HUES6 (cell line): ENCODE measurements at regions not wholly inside any gene's neighbourhood (a gene's known extent, or its start where the extent isn't known, plus 50 kb on each side); places are given as distances from the start of the nearest gene placed in this dataset.
A peak's percentile ranks its signal among the peaks of the same experiment; 100 is the strongest.

Source experiments
- H3K27ac ChIP-seq: 2 replicates; pipeline ENCODE4 v1.7.0; 2013; ENCODE audit warnings: low read depth, mild to moderate bottlenecking, low read length, inconsistent platforms
- H3K27me3 ChIP-seq: 2 replicates; pipeline ENCODE4 v1.6.1; 2013; ENCODE audit warnings: low read length; ENCODE audit not compliant: control insufficient read depth, insufficient read depth
- H3K36me3 ChIP-seq: 2 replicates; pipeline ENCODE4 v1.6.1; 2013; ENCODE audit warnings: low read length; ENCODE audit not compliant: control insufficient read depth, insufficient read depth
- H3K4me1 ChIP-seq: 2 replicates; pipeline ENCODE4 v1.6.1; 2013; ENCODE audit warnings: low read length; ENCODE audit not compliant: control insufficient read depth, insufficient read depth
- H3K4me3 ChIP-seq: 2 replicates; pipeline ENCODE4 v1.5.1; 2013; ENCODE audit warnings: low read depth, low read length
- H3K9ac ChIP-seq: one replicate; pipeline ENCODE4 v1.6.1; 2013; ENCODE audit warnings: mild to moderate bottlenecking, low read length
- H3K9me3 ChIP-seq: 2 replicates; pipeline ENCODE4 v1.6.1; 2013; ENCODE audit warnings: low read depth, low read length; ENCODE audit not compliant: control insufficient read depth, insufficient read depth

DNA sequence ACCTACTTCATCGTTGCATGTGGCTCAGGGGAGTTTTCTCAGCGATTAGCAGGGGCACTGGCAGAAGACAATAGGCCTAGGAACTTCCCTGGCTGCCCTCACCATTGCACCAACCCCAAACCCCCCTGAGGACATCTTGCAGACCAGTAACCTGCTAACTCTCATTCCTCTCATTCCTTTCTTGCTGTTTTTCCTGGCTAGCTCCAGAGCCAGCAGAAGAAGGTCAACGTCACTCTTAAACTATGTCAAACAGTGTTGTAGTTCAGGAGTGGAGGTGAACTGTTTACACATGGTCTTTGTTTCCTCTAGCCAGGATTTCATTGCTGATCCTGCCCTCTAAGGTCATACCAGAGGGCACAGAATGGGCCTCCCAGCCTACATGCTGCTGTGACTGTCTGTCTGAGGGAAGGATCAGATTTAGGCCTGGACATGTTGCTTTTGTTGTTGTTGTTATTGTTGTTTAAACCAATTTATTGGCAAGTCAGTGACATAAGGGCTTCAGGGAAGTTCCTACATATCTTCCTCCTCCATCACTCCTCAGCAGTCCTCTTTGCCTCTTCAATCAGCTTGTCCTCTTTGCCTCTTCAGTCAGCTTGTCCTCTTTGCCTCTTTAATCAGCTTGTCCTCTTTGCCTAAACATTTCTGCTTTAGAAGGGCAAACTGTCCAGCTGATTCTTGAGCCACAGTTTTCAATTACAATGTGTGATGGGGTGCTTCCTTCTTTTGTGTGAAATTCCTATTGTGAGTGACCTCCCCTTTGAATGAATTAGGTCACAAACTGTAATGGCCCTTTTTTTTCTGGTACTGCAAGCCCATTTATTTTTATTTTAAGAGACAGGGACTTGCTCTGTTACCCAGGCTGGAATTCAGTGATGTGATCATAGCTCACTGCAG lies 471.9 kb upstream of the TNP1 start:
- peaks cover 26% of the 10 kb centered on the region for H3K4me1 ChIP-seq
- peak overlapping the region; percentile 11 for H3K9ac ChIP-seq
- no peak overlapping the region for H3K27ac ChIP-seq
- no peaks in the 10 kb centered on the region for H3K36me3 ChIP-seq
- no peak overlapping the region for H3K4me3 ChIP-seq
- no peaks in the 10 kb centered on the region for H3K9me3 ChIP-seq
- no peaks in the 10 kb centered on the region for H3K27me3 ChIP-seq

DNA sequence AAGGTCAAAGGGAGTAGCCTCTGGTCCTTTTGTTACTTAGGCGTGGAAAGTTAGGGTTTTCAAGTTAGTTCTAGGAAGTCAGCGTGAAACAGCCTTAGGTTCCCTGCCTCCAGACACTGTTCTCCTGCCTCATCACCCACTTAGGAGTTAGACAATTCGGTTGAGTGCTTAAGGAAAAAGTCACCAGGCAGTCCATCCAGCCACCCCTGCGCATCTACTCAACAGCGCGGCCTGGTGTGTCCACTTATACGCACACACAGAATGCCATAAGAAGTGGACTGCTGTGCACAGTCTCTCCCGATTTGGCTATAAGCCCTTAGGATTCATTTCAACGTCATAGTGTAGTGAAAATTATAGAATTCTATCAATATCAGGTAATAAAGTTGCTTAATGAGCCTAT lies 470.8 kb upstream of the TNP1 start:
- Histone ChIP-seq H3K4me1 (peaks cover 29% of the 10 kb centered on the region), H3K4me3 (no peak overlapping the region), H3K27me3 (no peaks in the 10 kb centered on the region)

DNA sequence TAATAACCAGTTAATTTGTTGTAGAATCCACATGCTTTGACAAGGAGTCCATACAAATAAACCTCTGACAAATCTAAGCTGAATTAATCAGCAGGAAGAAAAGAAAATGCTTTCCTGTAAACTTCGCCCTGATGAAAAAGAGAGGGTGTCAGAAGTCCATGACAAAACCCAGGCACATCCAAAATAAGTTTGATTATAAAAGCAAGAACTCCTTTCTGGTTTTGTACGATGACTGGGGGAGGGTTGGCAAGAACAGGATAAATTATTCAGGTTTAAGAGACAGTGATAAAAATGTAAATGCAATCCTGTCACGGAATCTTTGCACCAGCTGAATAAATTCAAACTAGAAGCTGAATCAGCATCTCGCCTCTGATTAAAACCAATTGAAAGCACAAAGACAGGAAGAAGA lies 469.2 kb upstream of the TNP1 start:
- H3K9ac ChIP-seq, result no peak overlapping the region
- no peak overlapping the region for H3K27ac ChIP-seq
- H3K4me1 ChIP-seq, result peaks cover 19% of the 10 kb centered on the region
- H3K36me3 ChIP-seq, result no peaks in the 10 kb centered on the region
- no peaks in the 10 kb centered on the region for H3K27me3 ChIP-seq
- no peaks in the 10 kb centered on the region; the same call in 1 of the 2 replicates for H3K9me3 ChIP-seq
- no peak overlapping the region for H3K4me3 ChIP-seq

More for the DNA sequence above, 470.8 kb upstream of the TNP1 start:
- Histone ChIP-seq H3K27ac (no peak overlapping the region), H3K9me3 (no peaks in the 10 kb centered on the region), H3K9ac (no peak overlapping the region), H3K36me3 (no peaks in the 10 kb centered on the region)

DNA sequence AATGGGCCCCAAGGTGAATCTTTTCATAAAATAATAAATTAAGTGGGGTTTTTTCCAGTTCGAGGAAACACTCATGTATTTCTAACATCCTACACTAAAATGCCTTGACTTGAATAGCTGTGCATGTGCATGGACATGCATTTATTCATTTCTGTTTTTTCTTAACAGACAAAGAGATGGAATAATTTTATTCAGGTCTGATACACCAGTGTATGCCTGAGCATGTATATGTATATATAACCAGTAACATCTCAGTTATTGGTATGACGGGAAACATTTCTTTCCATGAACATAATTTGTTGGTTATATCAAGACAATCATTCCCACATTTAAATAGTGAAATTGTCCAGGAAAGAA lies 468.7 kb upstream of the TNP1 start:
- Histone ChIP-seq H3K4me1 (peaks cover 19% of the 10 kb centered on the region), H3K4me3 (no peak overlapping the region), H3K9ac (no peak overlapping the region), H3K9me3 (no peaks in the 10 kb centered on the region; the same call in 1 of the 2 replicates), H3K27ac (no peak overlapping the region), H3K27me3 (no peaks in the 10 kb centered on the region), H3K36me3 (no peaks in the 10 kb centered on the region)

DNA sequence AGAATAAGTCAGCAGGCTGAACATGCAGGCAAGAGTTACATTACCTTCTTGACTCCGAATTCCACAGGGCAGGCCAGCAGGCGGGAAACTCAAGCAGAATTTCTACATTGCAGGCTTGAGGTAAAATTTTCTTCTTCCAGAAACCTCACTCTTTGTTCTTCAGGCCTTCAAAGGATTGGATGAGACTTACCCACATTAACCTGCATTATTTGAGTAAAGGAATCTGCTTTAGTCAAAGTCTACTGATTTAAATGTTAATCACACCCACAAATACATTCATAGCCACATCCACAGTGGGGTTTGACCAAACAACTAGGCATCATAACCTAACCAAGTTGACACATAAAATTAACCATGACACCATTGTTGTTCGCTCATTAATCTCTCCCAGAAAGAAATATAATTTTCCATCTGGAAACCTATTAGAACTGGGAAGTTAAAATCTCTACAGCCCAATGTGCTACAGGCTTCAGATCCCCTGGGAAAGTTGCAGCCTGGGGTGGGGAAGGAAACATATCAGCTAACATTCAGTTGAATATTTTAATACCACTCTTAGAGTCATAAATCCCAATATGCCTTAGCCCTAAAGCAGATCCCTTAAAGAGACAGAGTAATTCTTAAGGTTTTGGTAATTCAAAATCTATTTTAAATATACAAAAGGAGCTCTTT lies 468.2 kb upstream of the TNP1 start:
- H3K9me3 ChIP-seq, result no peaks in the 10 kb centered on the region; the same call in 1 of the 2 replicates
- no peak overlapping the region for H3K27ac ChIP-seq
- peaks cover 18% of the 10 kb centered on the region for H3K4me1 ChIP-seq
- no peak overlapping the region for H3K9ac ChIP-seq
- H3K27me3 ChIP-seq, result no peaks in the 10 kb centered on the region
- H3K4me3 ChIP-seq, result no peak overlapping the region
- H3K36me3 ChIP-seq, result no peaks in the 10 kb centered on the region

DNA sequence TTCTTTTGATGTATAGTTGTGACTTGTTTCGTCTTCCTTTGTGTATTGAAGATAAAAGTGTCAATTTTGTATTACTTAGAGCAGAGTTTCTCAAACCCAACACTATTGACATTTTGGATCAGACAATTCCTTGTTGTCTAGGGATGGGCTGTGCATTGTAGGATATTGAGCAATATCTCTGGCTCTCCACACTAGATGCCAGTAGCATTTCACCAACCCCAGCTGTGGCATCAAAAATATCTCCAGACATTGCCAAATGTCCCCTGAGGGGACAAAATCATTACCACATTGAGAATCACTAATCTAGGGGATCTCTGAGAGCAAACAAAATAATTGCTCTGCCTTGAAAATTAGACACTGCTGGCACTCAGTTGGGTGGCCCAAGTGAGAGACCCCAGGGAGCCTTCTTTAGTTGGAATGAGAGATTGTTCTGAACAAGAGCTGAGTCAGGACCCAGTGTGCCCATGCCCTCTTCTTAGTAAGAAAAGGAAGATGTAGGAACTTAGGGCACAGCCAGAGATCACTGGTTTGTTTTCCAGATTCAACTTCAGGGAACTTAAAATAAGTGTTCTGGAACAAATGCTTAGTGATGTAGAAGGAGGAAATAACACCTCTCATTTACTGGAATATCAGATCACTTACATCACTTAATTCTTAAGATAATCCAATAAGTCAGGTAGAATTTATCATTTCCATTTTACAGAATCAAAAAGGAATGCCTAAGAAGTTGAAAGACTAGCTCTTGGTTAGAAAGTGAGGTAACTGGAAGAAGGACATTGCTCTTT lies 466.6 kb upstream of the TNP1 start:
- H3K27me3 ChIP-seq, result no peaks in the 10 kb centered on the region
- no peak overlapping the region for H3K9ac ChIP-seq
- peaks cover 11% of the 10 kb centered on the region for H3K4me1 ChIP-seq
- H3K4me3 ChIP-seq, result no peak overlapping the region
- no peaks in the 10 kb centered on the region for H3K36me3 ChIP-seq
- H3K9me3 ChIP-seq, result no peaks in the 10 kb centered on the region; the same call in 1 of the 2 replicates
- H3K27ac ChIP-seq, result no peak overlapping the region

DNA sequence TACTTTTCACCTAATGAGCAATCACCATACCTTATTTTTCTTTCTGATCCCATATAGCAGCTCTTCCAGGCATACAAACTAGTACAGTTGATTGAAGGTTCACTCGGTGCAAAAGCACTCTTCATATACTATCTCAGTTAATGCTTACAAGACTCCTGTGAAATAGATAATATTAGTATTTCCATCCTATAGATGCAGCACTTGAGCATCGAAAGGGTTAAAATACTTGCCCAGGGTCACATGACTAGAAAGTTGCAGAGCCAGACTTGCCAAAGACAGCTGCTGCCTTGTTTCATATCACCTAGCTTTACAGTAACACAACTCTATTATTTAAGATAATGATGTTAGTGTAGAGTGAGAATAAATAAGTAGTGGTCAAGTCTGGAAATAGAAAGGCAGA lies 466.0 kb upstream of the TNP1 start:
- Histone ChIP-seq H3K4me1 (peaks cover 4% of the 10 kb centered on the region), H3K4me3 (no peak overlapping the region), H3K9ac (no peak overlapping the region), H3K27ac (no peak overlapping the region), H3K9me3 (no peaks in the 10 kb centered on the region; the same call in 1 of the 2 replicates), H3K36me3 (no peaks in the 10 kb centered on the region), H3K27me3 (no peaks in the 10 kb centered on the region)

DNA sequence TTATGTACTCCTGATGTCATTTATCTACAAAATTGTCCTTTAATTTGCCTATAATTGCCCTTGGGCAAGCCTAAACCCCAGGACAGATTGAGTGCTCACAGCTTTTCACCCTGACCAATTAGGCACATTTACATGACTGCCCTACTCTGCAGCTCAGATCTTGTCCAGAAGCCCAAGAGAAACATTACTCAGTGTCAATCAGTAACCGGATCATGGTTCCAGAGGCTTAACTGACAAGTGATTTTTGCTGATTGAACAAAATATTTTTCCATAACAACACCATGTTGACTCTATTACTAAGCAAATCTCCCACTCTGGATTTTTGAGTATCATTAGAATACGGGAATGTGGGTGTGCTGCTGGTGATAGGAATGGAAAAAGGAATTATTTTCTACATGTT lies 465.4 kb upstream of the TNP1 start:
- no peak overlapping the region for H3K9ac ChIP-seq
- no peaks in the 10 kb centered on the region for H3K36me3 ChIP-seq
- H3K27ac ChIP-seq, result no peak overlapping the region
- no peak overlapping the region for H3K4me3 ChIP-seq
- H3K9me3 ChIP-seq, result no peaks in the 10 kb centered on the region; the same call in 1 of the 2 replicates
- H3K4me1 ChIP-seq, result peaks cover 2% of the 10 kb centered on the region; the same call in 1 of the 2 replicates
- no peaks in the 10 kb centered on the region for H3K27me3 ChIP-seq

DNA sequence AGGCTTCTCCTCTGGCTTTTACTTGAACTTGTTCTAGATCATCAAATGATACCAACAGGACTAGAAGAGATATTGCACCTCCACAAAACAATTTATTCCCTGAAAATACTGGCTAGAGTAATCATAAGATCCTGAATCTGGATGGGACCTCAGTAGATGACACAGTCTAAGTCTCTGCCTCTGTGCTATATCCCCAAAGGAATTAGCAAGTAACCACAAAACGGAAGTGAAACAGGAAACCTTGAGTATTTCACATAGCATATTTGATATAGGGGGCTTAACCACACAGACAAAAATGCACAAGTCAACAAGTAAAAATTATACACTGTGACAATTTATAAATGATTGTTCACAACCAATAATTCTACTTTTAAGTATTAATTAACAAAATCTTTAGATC lies 456.9 kb upstream of the TNP1 start:
- H3K9ac ChIP-seq, result no peak overlapping the region
- no peaks in the 10 kb centered on the region for H3K4me1 ChIP-seq
- H3K36me3 ChIP-seq, result no peaks in the 10 kb centered on the region
- H3K27me3 ChIP-seq, result no peaks in the 10 kb centered on the region
- peaks cover 11% of the 10 kb centered on the region; the same call in 1 of the 2 replicates for H3K9me3 ChIP-seq
- H3K4me3 ChIP-seq, result no peak overlapping the region
- no peak overlapping the region for H3K27ac ChIP-seq

DNA sequence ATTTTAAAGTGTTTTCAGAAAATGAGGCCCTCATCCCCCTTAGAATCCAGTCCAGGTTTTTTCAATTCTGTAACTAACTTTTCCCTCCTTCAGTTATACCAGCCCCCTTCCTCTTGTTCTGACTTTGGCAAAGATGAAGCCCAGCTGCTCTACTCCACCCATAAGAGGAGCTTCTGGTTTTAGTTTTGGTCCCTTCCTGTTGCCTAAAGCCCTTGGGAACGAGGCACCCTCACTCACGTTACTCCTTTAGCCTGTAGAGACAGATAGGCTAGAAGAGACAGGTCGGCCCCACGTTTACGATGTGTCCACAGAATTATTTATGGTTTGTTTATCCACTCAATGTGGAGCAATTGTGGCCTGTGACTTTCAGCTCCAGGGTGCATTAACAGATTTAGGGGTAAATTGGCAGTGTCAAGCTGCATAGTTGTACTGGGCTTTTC lies 454.2 kb upstream of the TNP1 start:
- no peak overlapping the region for H3K9ac ChIP-seq
- peaks cover 11% of the 10 kb centered on the region; the same call in 1 of the 2 replicates for H3K9me3 ChIP-seq
- H3K36me3 ChIP-seq, result no peaks in the 10 kb centered on the region
- no peaks in the 10 kb centered on the region for H3K27me3 ChIP-seq
- no peaks in the 10 kb centered on the region for H3K4me1 ChIP-seq
- no peak overlapping the region for H3K4me3 ChIP-seq
- H3K27ac ChIP-seq, result no peak overlapping the region
